Ishikawa (cell line): ENCODE measurements at regions not wholly inside any gene's neighbourhood (a gene's known extent, or its start where the extent isn't known, plus 50 kb on each side); places are given as distances from the start of the nearest gene placed in this dataset.

Experiments used
- CEBPB ChIP-seq: IDR thresholded peaks from 2 replicates; pipeline ENCODE4 v1.6.1; 2012
- CREB1 ChIP-seq: IDR thresholded peaks from 2 replicates; pipeline ENCODE4 v1.6.1; 2012; ENCODE audit warnings: low read depth
- EGR1 ChIP-seq: IDR thresholded peaks from 2 replicates; pipeline ENCODE4 v1.6.1; 2012
- EP300 ChIP-seq: IDR thresholded peaks from 2 replicates; pipeline ENCODE4 v1.6.1; 2012; ENCODE audit warnings: borderline replicate concordance
- FOXM1 ChIP-seq: IDR thresholded peaks from 2 replicates; pipeline ENCODE4 v1.6.1; 2012; ENCODE audit warnings: low read depth, borderline replicate concordance
- MAX ChIP-seq: IDR thresholded peaks from 2 replicates; pipeline ENCODE4 v1.6.1; 2012
- NFIC ChIP-seq: IDR thresholded peaks from 2 replicates; pipeline ENCODE4 v1.6.1; 2012
- RAD21 ChIP-seq: IDR thresholded peaks from 2 replicates; pipeline ENCODE4 v1.6.1; 2012; ENCODE audit warnings: low read depth
- TAF1 ChIP-seq: IDR thresholded peaks from 2 replicates; pipeline ENCODE4 v1.6.1; 2012; ENCODE audit warnings: low read depth, mild to moderate bottlenecking
- TCF12 ChIP-seq: IDR thresholded peaks from 2 replicates; pipeline ENCODE4 v1.6.1; 2012; ENCODE audit warnings: low read depth
- TEAD4 ChIP-seq: IDR thresholded peaks from 2 replicates; pipeline ENCODE4 v1.6.1; 2012
- USF1 ChIP-seq: IDR thresholded peaks from 2 replicates; pipeline ENCODE4 v1.6.1; 2012
- YY1 ChIP-seq: IDR thresholded peaks from 2 replicates; pipeline ENCODE4 v1.6.1; 2012; ENCODE audit warnings: low read depth
- ZBTB7A ChIP-seq: IDR thresholded peaks from 2 replicates; pipeline ENCODE4 v1.6.1; 2012; ENCODE audit warnings: low read depth
- TF ChIP-seq, protein P1 (sequence below): IDR thresholded peaks from 2 replicates; pipeline ENCODE4 v1.6.1; 2012; ENCODE audit warnings: low read depth, mild to moderate bottlenecking

DNA sequence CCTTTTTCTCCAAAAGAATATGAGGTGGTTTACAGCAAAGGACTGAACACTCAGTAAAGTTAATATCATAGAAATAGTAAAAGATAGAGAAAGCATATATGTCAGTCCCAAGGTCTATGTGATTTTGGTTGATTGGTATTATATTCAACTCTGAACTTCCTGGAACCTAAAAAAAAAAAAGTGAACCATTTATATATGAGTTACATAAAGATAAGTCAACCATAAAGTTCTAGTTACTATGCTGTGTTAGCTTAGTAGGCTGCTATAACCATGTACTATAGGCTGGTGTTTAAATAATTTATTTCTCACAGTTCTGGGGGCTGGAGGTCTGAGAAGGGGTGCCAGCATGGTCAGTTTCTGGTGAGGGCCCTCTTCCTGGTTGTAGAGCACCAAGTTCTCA, 475.6 kb downstream of the KLF12 start:
- no peak for TF ChIP-seq RAD21
- no peak for TF ChIP-seq EP300
- no peak for TF ChIP-seq TEAD4
- TF ChIP-seq EGR1, result no peak
- TF ChIP-seq CEBPB, result no peak
- no peak for TF ChIP-seq CREB1
- no peak for TF ChIP-seq ZBTB7A
- TF ChIP-seq NFIC, result no peak
- no peak for TF ChIP-seq MAX
- TF ChIP-seq USF1, result no peak
- TF ChIP-seq YY1, result no peak
- no peak for TF ChIP-seq TCF12
- TF ChIP-seq, protein P1, sequence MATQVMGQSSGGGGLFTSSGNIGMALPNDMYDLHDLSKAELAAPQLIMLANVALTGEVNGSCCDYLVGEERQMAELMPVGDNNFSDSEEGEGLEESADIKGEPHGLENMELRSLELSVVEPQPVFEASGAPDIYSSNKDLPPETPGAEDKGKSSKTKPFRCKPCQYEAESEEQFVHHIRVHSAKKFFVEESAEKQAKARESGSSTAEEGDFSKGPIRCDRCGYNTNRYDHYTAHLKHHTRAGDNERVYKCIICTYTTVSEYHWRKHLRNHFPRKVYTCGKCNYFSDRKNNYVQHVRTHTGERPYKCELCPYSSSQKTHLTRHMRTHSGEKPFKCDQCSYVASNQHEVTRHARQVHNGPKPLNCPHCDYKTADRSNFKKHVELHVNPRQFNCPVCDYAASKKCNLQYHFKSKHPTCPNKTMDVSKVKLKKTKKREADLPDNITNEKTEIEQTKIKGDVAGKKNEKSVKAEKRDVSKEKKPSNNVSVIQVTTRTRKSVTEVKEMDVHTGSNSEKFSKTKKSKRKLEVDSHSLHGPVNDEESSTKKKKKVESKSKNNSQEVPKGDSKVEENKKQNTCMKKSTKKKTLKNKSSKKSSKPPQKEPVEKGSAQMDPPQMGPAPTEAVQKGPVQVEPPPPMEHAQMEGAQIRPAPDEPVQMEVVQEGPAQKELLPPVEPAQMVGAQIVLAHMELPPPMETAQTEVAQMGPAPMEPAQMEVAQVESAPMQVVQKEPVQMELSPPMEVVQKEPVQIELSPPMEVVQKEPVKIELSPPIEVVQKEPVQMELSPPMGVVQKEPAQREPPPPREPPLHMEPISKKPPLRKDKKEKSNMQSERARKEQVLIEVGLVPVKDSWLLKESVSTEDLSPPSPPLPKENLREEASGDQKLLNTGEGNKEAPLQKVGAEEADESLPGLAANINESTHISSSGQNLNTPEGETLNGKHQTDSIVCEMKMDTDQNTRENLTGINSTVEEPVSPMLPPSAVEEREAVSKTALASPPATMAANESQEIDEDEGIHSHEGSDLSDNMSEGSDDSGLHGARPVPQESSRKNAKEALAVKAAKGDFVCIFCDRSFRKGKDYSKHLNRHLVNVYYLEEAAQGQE, result no peak
- TF ChIP-seq TAF1, result no peak
- no peak for TF ChIP-seq FOXM1

GRCh38 chr13:73657821-73658540, 476.2 kb downstream of the KLF12 start:
- no peak for TF ChIP-seq YY1
- TF ChIP-seq USF1, result no peak
- no peak for TF ChIP-seq ZBTB7A
- TF ChIP-seq EGR1, result no peak
- TF ChIP-seq MAX, result no peak
- TF ChIP-seq EP300, result no peak
- no peak for TF ChIP-seq CEBPB
- no peak for TF ChIP-seq TCF12
- TF ChIP-seq TEAD4, result no peak
- TF ChIP-seq, protein P1, result no peak
- TF ChIP-seq NFIC, result no peak
- TF ChIP-seq TAF1, result no peak
- no peak for TF ChIP-seq RAD21
- no peak for TF ChIP-seq CREB1

DNA sequence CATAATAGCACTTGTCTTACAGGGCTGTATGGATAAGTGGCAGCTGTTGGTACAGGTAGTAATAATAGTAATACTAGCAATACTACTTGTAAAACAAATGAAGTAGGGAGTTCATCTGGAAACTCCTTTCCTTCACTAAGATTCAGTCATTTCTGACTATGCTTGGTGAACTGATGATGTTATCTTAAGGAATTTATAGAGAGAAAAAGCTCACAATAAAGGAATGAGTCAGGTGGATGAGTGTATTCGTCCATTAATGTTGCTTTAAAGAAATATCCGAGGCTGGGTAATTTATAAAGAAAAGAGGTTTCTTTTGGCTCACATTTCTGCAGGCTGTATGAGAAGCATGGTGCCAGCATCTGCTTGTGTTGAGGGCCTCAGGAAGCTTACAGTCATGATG, 477.3 kb downstream of the KLF12 start:
- TF ChIP-seq EP300, result no peak

DNA sequence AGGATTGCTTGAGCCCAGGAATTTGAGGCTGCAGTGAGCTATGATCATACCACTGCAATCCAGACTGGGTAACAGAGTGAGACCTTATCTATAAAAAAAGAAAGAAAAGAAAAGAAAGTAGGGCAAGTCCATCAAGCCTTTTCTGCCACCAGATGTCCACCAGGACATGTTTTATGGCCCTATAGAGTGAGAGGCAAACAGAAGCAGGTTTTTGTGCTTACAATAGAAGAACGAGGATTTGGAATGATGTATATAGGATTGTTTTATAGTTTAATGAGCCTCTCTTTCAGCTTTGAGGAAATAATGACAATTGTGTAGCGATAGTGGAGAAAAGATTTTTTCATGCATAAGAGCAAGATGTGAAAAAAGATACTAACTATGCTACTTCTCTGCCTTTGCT, 480.5 kb downstream of the KLF12 start:
- TF ChIP-seq FOXM1, result no peak
- TF ChIP-seq USF1, result no peak
- TF ChIP-seq CEBPB, result no peak
- TF ChIP-seq TAF1, result no peak
- TF ChIP-seq, protein P1, result no peak

DNA sequence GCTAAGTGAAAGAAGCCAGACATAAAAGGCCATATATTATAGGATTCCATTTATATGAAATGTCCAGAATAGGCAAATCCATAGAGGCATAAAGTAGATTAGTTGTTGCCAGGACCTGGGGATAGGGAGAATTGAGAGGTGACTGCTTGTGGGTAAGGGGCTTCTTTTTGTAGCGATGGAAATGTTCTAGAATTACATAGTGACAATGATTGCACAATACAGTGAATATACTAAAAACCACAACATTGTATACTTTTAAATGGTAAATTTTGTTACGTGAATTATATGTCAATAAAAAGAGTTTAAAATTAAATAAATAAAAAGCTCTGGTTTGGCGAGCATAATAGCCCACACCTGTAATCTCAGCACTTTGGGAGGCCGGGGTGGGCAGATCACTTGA, 486.8 kb downstream of the KLF12 start:
- TF ChIP-seq CREB1 (no peak), TAF1 (no peak), NFIC (no peak), USF1 (no peak), MAX (no peak), YY1 (no peak)
